GM12891 (cell line): ENCODE measurements at regions not wholly inside any gene's neighbourhood (a gene's known extent, or its start where the extent isn't known, plus 50 kb on each side); places are given as distances from the start of the nearest gene placed in this dataset.

ENCODE experiments used
- PAX5 ChIP-seq: IDR thresholded peaks from 2 replicates; pipeline ENCODE4 v1.6.1; 2011; ENCODE audit warnings: low read length, moderate library complexity, mild to moderate bottlenecking; ENCODE audit not compliant: insufficient read depth, severe bottlenecking
- POLR2A ChIP-seq: IDR thresholded peaks from 2 replicates; pipeline ENCODE4 v1.6.1; 2011; ENCODE audit warnings: low read depth, low read length, control low read depth
- POLR2AphosphoS5 ChIP-seq: IDR thresholded peaks from 2 replicates; pipeline ENCODE4 v1.6.1; 2011; ENCODE audit warnings: low read depth, low read length, control low read depth
- POU2F2 ChIP-seq: IDR thresholded peaks from 2 replicates; pipeline ENCODE4 v1.6.1; 2011; ENCODE audit warnings: low read depth, mild to moderate bottlenecking, control low read depth, low read length, moderate library complexity
- SPI1 ChIP-seq: IDR thresholded peaks from 2 replicates; pipeline ENCODE4 v1.6.1; 2011; ENCODE audit warnings: low read depth, low read length, control low read depth
- TAF1 ChIP-seq: IDR thresholded peaks from 2 replicates; pipeline ENCODE4 v1.6.1; 2011; ENCODE audit warnings: low read depth, low read length, control low read depth

GRCh38 chr5:92543201-92543600 is 1037.8 kb downstream of the NR2F1-AS1 start:
- TF ChIP-seq POLR2A (no peak), TAF1 (no peak), POLR2AphosphoS5 (no peak), POU2F2 (no peak), SPI1 (no peak), PAX5 (no peak)
